Activated T-cell treated with anti-CD3 and anti-CD28 coated beads, Interleukin-2, amount 50 U/mL, for 72 hours (primary cell): ENCODE measurements at regions not wholly inside any gene's neighbourhood (a gene's known extent, or its start where the extent isn't known, plus 50 kb on each side); places are given as distances from the start of the nearest gene placed in this dataset.

Source experiments
- ATAC-seq, 2 donors: fragments of 150-1000 bp; cut with Tn5 transposase; replicated peaks in 1 of 2; 2 replicates each; pipeline ENCODE4 v1.10.0; 2021; ENCODE audit warnings: moderate library complexity in 2 of 2, mild to moderate bottlenecking in 1 of 2
- DNase-seq, 2 donors: peaks; one replicate each; pipeline ENCODE4 v3.0.0; 2021 to 2022; ENCODE audit warnings: mixed read lengths in 1 of 2
- H3K27ac Mint-ChIP-seq: one replicate; pipeline ENCODE4 v1.8.0; 2022; ENCODE audit warnings: mild to moderate bottlenecking, moderate library complexity, mixed read lengths
- H3K27me3 Mint-ChIP-seq: one replicate; pipeline ENCODE4 v1.8.0; 2022; ENCODE audit warnings: low read depth, mixed read lengths
- H3K36me3 Mint-ChIP-seq, 2 donors: one replicate each; pipeline ENCODE4 v1.8.0; 2022; ENCODE audit warnings: mixed read lengths in 2 of 2, mild to moderate bottlenecking in 1 of 2; ENCODE audit not compliant: insufficient read depth in 2 of 2
- H3K4me1 Mint-ChIP-seq: one replicate; pipeline ENCODE4 v1.8.0; 2022; ENCODE audit warnings: low read depth, mixed read lengths
- H3K4me3 Mint-ChIP-seq, 2 donors: one replicate each; pipeline ENCODE4 v1.8.0; 2022; ENCODE audit warnings: mild to moderate bottlenecking in 2 of 2, mixed read lengths in 2 of 2, moderate library complexity in 2 of 2
- H3K9me3 Mint-ChIP-seq, 2 donors: one replicate each; pipeline ENCODE4 v1.8.0; 2022; ENCODE audit warnings: mixed read lengths in 2 of 2

- no peak for DNase-seq
- Mint-ChIP-seq H3K9me3 (peaks cover 5 to 6% of the 10 kb centered on the region in 2 donors), H3K4me3 (no peak overlapping the region), H3K36me3 (no peaks in the 10 kb centered on the region), H3K4me1 (no peaks in the 10 kb centered on the region), H3K27ac (no peak overlapping the region), H3K27me3 (peaks cover 4% of the 10 kb centered on the region)
- no peak for ATAC-seq
These were observed 313.3 kb upstream of the ACTRT1 start for GRCh38 chrX:128365492-128365891.

- Mint-ChIP-seq H3K4me3 (no peak overlapping the region), H3K27me3 (no peaks in the 10 kb centered on the region), H3K27ac (no peak overlapping the region), H3K9me3 (peaks cover 2 to 3% of the 10 kb centered on the region in 2 donors), H3K4me1 (no peaks in the 10 kb centered on the region), H3K36me3 (no peaks in the 10 kb centered on the region)
- ATAC-seq (no peak), DNase-seq (no peak)
These were observed 283.5 kb upstream of the ACTRT1 start for GRCh38 chrX:128335671-128336070.

GRCh38 chrX:128334821-128335220 is 282.6 kb upstream of the ACTRT1 start:
- no peaks in the 10 kb centered on the region for H3K4me1 Mint-ChIP-seq
- H3K4me3 Mint-ChIP-seq: no peak overlapping the region
- H3K9me3 Mint-ChIP-seq: peaks cover 2 to 3% of the 10 kb centered on the region in 2 donors
- no peaks in the 10 kb centered on the region for H3K36me3 Mint-ChIP-seq
- DNase-seq (no peak), ATAC-seq (no peak)
- no peak overlapping the region for H3K27ac Mint-ChIP-seq
- H3K27me3 Mint-ChIP-seq: no peaks in the 10 kb centered on the region

GRCh38 chrX:128310912-128311311 is 258.7 kb upstream of the ACTRT1 start:
- H3K9me3 Mint-ChIP-seq: peaks cover 0 to 2% of the 10 kb centered on the region in 2 donors
- ATAC-seq: no peak
- no peaks in the 10 kb centered on the region for H3K36me3 Mint-ChIP-seq
- no peak for DNase-seq
- H3K27ac Mint-ChIP-seq: no peak overlapping the region
- no peaks in the 10 kb centered on the region for H3K27me3 Mint-ChIP-seq
- H3K4me3 Mint-ChIP-seq: no peak overlapping the region
- no peaks in the 10 kb centered on the region for H3K4me1 Mint-ChIP-seq

- Mint-ChIP-seq H3K9me3 (peaks cover 0 to 2% of the 10 kb centered on the region in 2 donors), H3K27me3 (no peaks in the 10 kb centered on the region), H3K4me3 (no peak overlapping the region), H3K27ac (no peak overlapping the region), H3K4me1 (no peaks in the 10 kb centered on the region), H3K36me3 (no peaks in the 10 kb centered on the region)
- ATAC-seq (no peak), DNase-seq (no peak)
These were observed 257.1 kb upstream of the ACTRT1 start for GRCh38 chrX:128309311-128309710.

GRCh38 chrX:128294198-128294597 is 242.0 kb upstream of the ACTRT1 start:
- DNase-seq (no peak), ATAC-seq (no peak)
- Mint-ChIP-seq H3K4me1 (no peaks in the 10 kb centered on the region), H3K27me3 (no peaks in the 10 kb centered on the region), H3K9me3 (no peaks in the 10 kb centered on the region), H3K4me3 (no peak overlapping the region), H3K27ac (no peak overlapping the region), H3K36me3 (no peaks in the 10 kb centered on the region)

- DNase-seq: no peak
- no peaks in the 10 kb centered on the region for H3K36me3 Mint-ChIP-seq
- no peaks in the 10 kb centered on the region for H3K4me1 Mint-ChIP-seq
- no peak overlapping the region for H3K27ac Mint-ChIP-seq
- no peaks in the 10 kb centered on the region for H3K27me3 Mint-ChIP-seq
- H3K4me3 Mint-ChIP-seq: no peak overlapping the region
- H3K9me3 Mint-ChIP-seq: no peaks in the 10 kb centered on the region
- no peak for ATAC-seq
These were observed 235.5 kb upstream of the ACTRT1 start for GRCh38 chrX:128287693-128288092.

GRCh38 chrX:128250621-128251020 is 198.4 kb upstream of the ACTRT1 start:
- Mint-ChIP-seq H3K36me3 (no peaks in the 10 kb centered on the region), H3K27ac (no peak overlapping the region), H3K9me3 (no peaks in the 10 kb centered on the region), H3K4me1 (no peaks in the 10 kb centered on the region), H3K4me3 (no peak overlapping the region), H3K27me3 (no peaks in the 10 kb centered on the region)
- no peak for DNase-seq
- ATAC-seq: no peak

- H3K4me1 Mint-ChIP-seq: no peaks in the 10 kb centered on the region
- peaks cover 5 to 7% of the 10 kb centered on the region in 2 donors for H3K9me3 Mint-ChIP-seq
- no peak overlapping the region for H3K4me3 Mint-ChIP-seq
- H3K27me3 Mint-ChIP-seq: no peaks in the 10 kb centered on the region
- DNase-seq (no peak), ATAC-seq (no peak)
- no peak overlapping the region for H3K27ac Mint-ChIP-seq
- H3K36me3 Mint-ChIP-seq: peaks cover 0 to 2% of the 10 kb centered on the region in 2 donors
These were observed 164.2 kb upstream of the ACTRT1 start for GRCh38 chrX:128216364-128216763.

- Mint-ChIP-seq H3K4me3 (no peak overlapping the region), H3K4me1 (no peaks in the 10 kb centered on the region), H3K27ac (no peak overlapping the region), H3K36me3 (no peaks in the 10 kb centered on the region), H3K9me3 (peaks cover 0 to 8% of the 10 kb centered on the region in 2 donors), H3K27me3 (peaks cover 9% of the 10 kb centered on the region)
- DNase-seq: no peak
- no peak for ATAC-seq
These were observed 113.7 kb upstream of the ACTRT1 start for GRCh38 chrX:128165884-128166408.

- H3K4me1 Mint-ChIP-seq: no peaks in the 10 kb centered on the region
- H3K4me3 Mint-ChIP-seq: no peak overlapping the region
- DNase-seq: no peak
- no peak overlapping the region for H3K27ac Mint-ChIP-seq
- H3K27me3 Mint-ChIP-seq: no peaks in the 10 kb centered on the region
- peaks cover 0 to 10% of the 10 kb centered on the region in 2 donors for H3K9me3 Mint-ChIP-seq
- no peak for ATAC-seq
- H3K36me3 Mint-ChIP-seq: no peaks in the 10 kb centered on the region
These were observed 104.0 kb upstream of the ACTRT1 start for GRCh38 chrX:128156204-128156603.

GRCh38 chrX:128142745-128143144 is 90.5 kb upstream of the ACTRT1 start:
- no peaks in the 10 kb centered on the region for H3K27me3 Mint-ChIP-seq
- H3K4me3 Mint-ChIP-seq: no peak overlapping the region
- DNase-seq (no peak), ATAC-seq (no peak)
- H3K27ac Mint-ChIP-seq: no peak overlapping the region
- H3K9me3 Mint-ChIP-seq: peaks cover 2% of the 10 kb centered on the region in 2 donors
- no peaks in the 10 kb centered on the region for H3K36me3 Mint-ChIP-seq
- H3K4me1 Mint-ChIP-seq: no peaks in the 10 kb centered on the region

- DNase-seq: no peak
- Mint-ChIP-seq H3K9me3 (peaks cover 0 to 5% of the 10 kb centered on the region in 2 donors), H3K36me3 (no peaks in the 10 kb centered on the region), H3K27me3 (no peaks in the 10 kb centered on the region), H3K27ac (no peak overlapping the region), H3K4me1 (no peaks in the 10 kb centered on the region), H3K4me3 (no peak overlapping the region)
- no peak for ATAC-seq
These were observed 54.4 kb upstream of the ACTRT1 start for GRCh38 chrX:128106630-128107029.

GRCh38 chrX:128105659-128106058 is 53.5 kb upstream of the ACTRT1 start:
- DNase-seq (no peak), ATAC-seq (no peak)

More at GRCh38 chrX:128105659-128106058, 53.5 kb upstream of the ACTRT1 start:
- Mint-ChIP-seq H3K36me3 (no peaks in the 10 kb centered on the region), H3K27ac (no peak overlapping the region), H3K4me3 (no peak overlapping the region), H3K9me3 (peaks cover 0 to 5% of the 10 kb centered on the region in 2 donors), H3K4me1 (no peaks in the 10 kb centered on the region), H3K27me3 (no peaks in the 10 kb centered on the region)
